GM12878 (cell line): ENCODE measurements at regions not wholly inside any gene's neighbourhood (a gene's known extent, or its start where the extent isn't known, plus 50 kb on each side); places are given as distances from the start of the nearest gene placed in this dataset.

Source experiments
- ASH2L ChIP-seq: fragments of 300-600, 200-600 bp; sonication (generic); IDR thresholded peaks from 2 replicates; pipeline ENCODE4 v1.6.1; 2017; ENCODE audit warnings: low read depth, mild to moderate bottlenecking, borderline replicate concordance
- ATF3 ChIP-seq: IDR thresholded peaks from 2 replicates; pipeline ENCODE4 v1.6.1; 2011; ENCODE audit warnings: low read depth, mild to moderate bottlenecking, low read length, moderate library complexity, borderline replicate concordance; ENCODE audit errors: extremely low read depth
- CEBPB ChIP-seq, 2 experiments: fragments of 150-350 bp in 1 of 2; IDR thresholded peaks; 2 replicates each; pipeline ENCODE4 v1.6.1; 2012 to 2014; ENCODE audit warnings: low read depth in 2 of 2, low read length in 2 of 2, borderline replicate concordance in 1 of 2, inconsistent platforms in 1 of 2
- CTCF ChIP-seq, 3 experiments: IDR thresholded peaks in 2 of 3; conservative IDR thresholded peaks in 1 of 3; 2 replicates each; pipeline ENCODE4 v1.5.1; 2011; ENCODE audit warnings: low read depth in 3 of 3, low read length in 3 of 3, mild to moderate bottlenecking in 3 of 3, control low read depth in 2 of 3, moderate library complexity in 2 of 3, inconsistent platforms in 1 of 3, mixed read lengths in 1 of 3; ENCODE audit not compliant: control insufficient read depth in 2 of 3, insufficient read depth in 1 of 3; ENCODE audit errors: extremely low read depth in 1 of 3
- ELK1 ChIP-seq: IDR thresholded peaks from 2 replicates; pipeline ENCODE4 v1.6.1; 2012; ENCODE audit warnings: low read depth, low read length, improper control_type of control experiment
- FOS ChIP-seq: IDR thresholded peaks from 3 replicates; pipeline ENCODE4 v1.6.1; 2011; ENCODE audit warnings: borderline replicate concordance; ENCODE audit not compliant: insufficient read length; ENCODE audit errors: extremely low read depth
- POLR2A ChIP-seq: IDR thresholded peaks from 2 replicates; pipeline ENCODE4 v1.6.1; 2011; ENCODE audit warnings: low read depth, mild to moderate bottlenecking, low read length
- SREBF2 ChIP-seq: IDR thresholded peaks from 2 replicates; pipeline ENCODE4 v1.6.1; 2012; ENCODE audit warnings: mild to moderate bottlenecking, low read length
- SUZ12 ChIP-seq: fragments of 200-600 bp; sonication (generic); IDR thresholded peaks from one replicate; pipeline ENCODE4 v1.6.1; 2018; ENCODE audit warnings: antibody characterized with exemption, mild to moderate bottlenecking; ENCODE audit not compliant: unreplicated experiment
- TAF1 ChIP-seq: IDR thresholded peaks from 2 replicates; pipeline ENCODE4 v1.6.1; 2011; ENCODE audit warnings: mild to moderate bottlenecking, low read depth, low read length, borderline replicate concordance
- TCF12 ChIP-seq: IDR thresholded peaks from 2 replicates; pipeline ENCODE4 v1.6.1; 2011; ENCODE audit warnings: low read depth, mild to moderate bottlenecking, low read length

GRCh38 chr12:61137677-61138414, 1122.4 kb upstream of the USP15 start:
- no peak for TF ChIP-seq CTCF (IDR thresholded peaks at IDR 0.05 in 2 of 3, conservative IDR thresholded peaks at IDR 0.05 in 1 of 3; ENCODE audit: control insufficient read depth in 2 of 3, extremely low read depth in 1 of 3, insufficient read depth in 1 of 3, low read depth in 3 of 3, low read length in 3 of 3)
- no peak for TF ChIP-seq ATF3
- TF ChIP-seq CEBPB (IDR thresholded peaks at IDR 0.05; ENCODE audit: borderline replicate concordance in 1 of 2, low read depth in 2 of 2, low read length in 2 of 2) = no peak
- no peak for TF ChIP-seq TCF12
- TF ChIP-seq SREBF2 = no peak
- no peak for TF ChIP-seq FOS
- no peak for TF ChIP-seq ASH2L
- no peak for TF ChIP-seq ELK1
- no peak for TF ChIP-seq TAF1
- TF ChIP-seq POLR2A = no peak
- no peak for TF ChIP-seq SUZ12
